ENCODE measurements at regions not wholly inside any gene's neighbourhood (a gene's known extent, or its start where the extent isn't known, plus 50 kb on each side); places are given as distances from the start of the nearest gene placed in this dataset.

DNA sequence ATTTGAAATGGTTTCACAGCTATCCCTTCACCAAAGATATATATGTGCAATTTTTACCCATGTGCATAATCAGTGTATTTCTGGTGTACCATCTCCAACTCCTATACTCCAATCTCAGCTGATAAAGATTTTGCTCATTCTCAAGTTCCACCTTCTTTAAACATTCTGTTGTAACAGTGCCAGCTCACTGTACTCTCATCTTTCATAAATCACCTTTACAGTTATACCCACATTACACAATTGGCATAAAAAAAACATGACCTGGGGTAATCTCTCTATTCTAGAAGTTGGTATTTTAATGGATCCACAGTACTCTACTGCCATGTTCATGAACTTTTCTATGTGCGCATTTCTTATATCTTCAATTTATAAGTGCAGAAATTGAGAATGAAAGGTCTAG, 339.9 kb upstream of the DPH6 start:
- H3K27ac ChIP-seq (ENCODE audit: insufficient read depth, low read length) = no peak overlapping the region
- TF ChIP-seq CTCF (conservative IDR thresholded peaks at IDR 0.05 in 1 of 2, IDR thresholded peaks at IDR 0.05 in 1 of 2; ENCODE audit: low read depth in 1 of 2, low read length in 2 of 2) (no peak), EZH2 (IDR thresholded peaks at IDR 0.05; ENCODE audit: low read length, missing control alignments) (no peak)
- no peak overlapping the region for H3K4me2 ChIP-seq (ENCODE audit: extremely low read depth, insufficient read depth, low read length)
- no peaks in the 10 kb centered on the region for H4K20me1 ChIP-seq (ENCODE audit: control insufficient read depth, extremely low read depth, insufficient read depth, low read length)
- H3K27me3 ChIP-seq (ENCODE audit: control insufficient read depth, insufficient read depth, low read length) = no peaks in the 10 kb centered on the region
- H3K9me3 ChIP-seq (ENCODE audit: control insufficient read depth, insufficient read depth, low read depth, low read length) = no peaks in the 10 kb centered on the region
- no peak overlapping the region for H2AFZ ChIP-seq (ENCODE audit: low read length)
- no peaks in the 10 kb centered on the region for H3K36me3 ChIP-seq (ENCODE audit: control insufficient read depth, insufficient read depth, low read length)
- H3K4me3 ChIP-seq (replicated peaks in 1 of 4; ENCODE audit: control extremely low read depth in 1 of 4, insufficient read depth in 1 of 4, low read depth in 3 of 4, low read length in 4 of 4) = no peak overlapping the region
- no peaks in the 10 kb centered on the region for H3K4me1 ChIP-seq (ENCODE audit: control insufficient read depth, extremely low read depth, insufficient read depth, low read length)
- no peak overlapping the region for H3K9ac ChIP-seq (ENCODE audit: insufficient read depth, low read length)
- no peak for DNase-seq (ENCODE audit: low read depth in 2 of 2)
- H3K79me2 ChIP-seq (ENCODE audit: control insufficient read depth, insufficient read depth, low read length) = no peaks in the 10 kb centered on the region

DNA sequence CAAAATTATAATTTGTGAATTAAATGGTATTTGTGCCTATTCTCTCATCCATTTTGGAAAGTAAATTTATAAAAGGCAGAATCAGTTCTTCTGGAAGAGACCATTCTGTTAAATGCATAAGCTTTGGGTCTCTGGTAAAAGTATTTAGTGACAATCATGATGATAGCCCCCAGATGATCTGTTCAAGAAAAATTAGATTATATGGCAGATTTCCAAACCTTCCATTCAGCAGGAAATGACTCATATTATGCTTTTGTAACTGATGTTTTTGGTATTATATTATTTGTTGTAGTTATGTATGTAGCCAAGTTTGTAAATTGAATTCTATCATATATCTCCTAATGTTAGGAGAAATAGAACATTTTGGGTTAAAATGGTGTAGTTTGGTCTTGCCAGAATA, 340.8 kb upstream of the DPH6 start:
- peak; percentile 50 to 61 for DNase-seq (ENCODE audit: low read depth in 2 of 2)
- H2AFZ ChIP-seq (ENCODE audit: low read length) = no peak overlapping the region
- no peaks in the 10 kb centered on the region for H3K27me3 ChIP-seq (ENCODE audit: control insufficient read depth, insufficient read depth, low read length)
- no peak overlapping the region for H3K4me2 ChIP-seq (ENCODE audit: extremely low read depth, insufficient read depth, low read length)
- H4K20me1 ChIP-seq (ENCODE audit: control insufficient read depth, extremely low read depth, insufficient read depth, low read length) = no peaks in the 10 kb centered on the region
- no peak overlapping the region for H3K27ac ChIP-seq (ENCODE audit: insufficient read depth, low read length)
- no peak overlapping the region for H3K9ac ChIP-seq (ENCODE audit: insufficient read depth, low read length)
- H3K79me2 ChIP-seq (ENCODE audit: control insufficient read depth, insufficient read depth, low read length) = no peaks in the 10 kb centered on the region
- TF ChIP-seq EZH2 (IDR thresholded peaks at IDR 0.05; ENCODE audit: low read length, missing control alignments) (no peak), CTCF (conservative IDR thresholded peaks at IDR 0.05 in 1 of 2, IDR thresholded peaks at IDR 0.05 in 1 of 2; ENCODE audit: low read depth in 1 of 2, low read length in 2 of 2) (no peak)
- no peaks in the 10 kb centered on the region for H3K36me3 ChIP-seq (ENCODE audit: control insufficient read depth, insufficient read depth, low read length)
- H3K9me3 ChIP-seq (ENCODE audit: control insufficient read depth, insufficient read depth, low read depth, low read length) = no peaks in the 10 kb centered on the region
- no peak overlapping the region for H3K4me3 ChIP-seq (replicated peaks in 1 of 4; ENCODE audit: control extremely low read depth in 1 of 4, insufficient read depth in 1 of 4, low read depth in 3 of 4, low read length in 4 of 4)
- H3K4me1 ChIP-seq (ENCODE audit: control insufficient read depth, extremely low read depth, insufficient read depth, low read length) = no peaks in the 10 kb centered on the region

- H3K79me2 ChIP-seq (ENCODE audit: control insufficient read depth, insufficient read depth, low read length) = no peaks in the 10 kb centered on the region
- no peak overlapping the region for H3K4me3 ChIP-seq (replicated peaks in 1 of 4; ENCODE audit: control extremely low read depth in 1 of 4, insufficient read depth in 1 of 4, low read depth in 3 of 4, low read length in 4 of 4)
- DNase-seq (ENCODE audit: low read depth in 2 of 2) = no peak
- no peaks in the 10 kb centered on the region for H3K4me1 ChIP-seq (ENCODE audit: control insufficient read depth, extremely low read depth, insufficient read depth, low read length)
- no peaks in the 10 kb centered on the region for H3K36me3 ChIP-seq (ENCODE audit: control insufficient read depth, insufficient read depth, low read length)
- H3K27me3 ChIP-seq (ENCODE audit: control insufficient read depth, insufficient read depth, low read length) = no peaks in the 10 kb centered on the region
- no peak overlapping the region for H3K9ac ChIP-seq (ENCODE audit: insufficient read depth, low read length)
- no peak overlapping the region for H3K4me2 ChIP-seq (ENCODE audit: extremely low read depth, insufficient read depth, low read length)
- TF ChIP-seq EZH2 (IDR thresholded peaks at IDR 0.05; ENCODE audit: low read length, missing control alignments) (no peak), CTCF (conservative IDR thresholded peaks at IDR 0.05 in 1 of 2, IDR thresholded peaks at IDR 0.05 in 1 of 2; ENCODE audit: low read depth in 1 of 2, low read length in 2 of 2) (no peak)
- H3K27ac ChIP-seq (ENCODE audit: insufficient read depth, low read length) = no peak overlapping the region
- H3K9me3 ChIP-seq (ENCODE audit: control insufficient read depth, insufficient read depth, low read depth, low read length) = no peaks in the 10 kb centered on the region
- H4K20me1 ChIP-seq (ENCODE audit: control insufficient read depth, extremely low read depth, insufficient read depth, low read length) = no peaks in the 10 kb centered on the region
- no peak overlapping the region for H2AFZ ChIP-seq (ENCODE audit: low read length)
Measured at GRCh38 chr15:35888815-35889214, 342.9 kb upstream of the DPH6 start.
